GM12878 (cell line): ENCODE measurements at regions not wholly inside any gene's neighbourhood (a gene's known extent, or its start where the extent isn't known, plus 50 kb on each side); places are given as distances from the start of the nearest gene placed in this dataset.

ENCODE experiments used
- ATAC-seq: fragments of 200-7000 bp; cut with Tn5 transposase; 3 replicates; pipeline ENCODE4 v1.9.1; 2020; ENCODE audit warnings: mild to moderate bottlenecking, moderate library complexity
- BruUV-seq: library from RNA; stranded (reverse); fragments of 400-500 nt; replicated peaks from 2 replicates; lab custom pipeline; 2021; lab: Mats Ljungman, UMichigan
- CTCF ChIA-PET: fragments of 300-600 bp; sonication (Branson Sonifier 250); formaldehyde crosslinking; extraction: SDS; loops from one replicate; lab custom pipeline; 2021; ENCODE audit warnings: inconsistent platforms; lab: Yijun Ruan, JAX
- POLR2A ChIA-PET: fragments of 350-600 bp; formaldehyde crosslinking; extraction: SDS; loops from one replicate; lab custom pipeline; 2021; ENCODE audit warnings: inconsistent platforms; lab: Charles Lee
- RAD21 ChIA-PET: fragments of 300-600 bp; sonication (Branson Sonifier 250); formaldehyde crosslinking; loops from one replicate; lab custom pipeline; 2023; ENCODE audit warnings: antibody characterized with exemption; ENCODE audit not compliant: unreplicated experiment; lab: Charles Lee
- SMC1A ChIA-PET: fragments of 300-600 bp; sonication (Branson Sonifier 250); formaldehyde crosslinking; loops from one replicate; lab custom pipeline; 2023; ENCODE audit not compliant: unreplicated experiment, uncharacterized antibody; lab: Charles Lee
- DNase-seq: peaks from one replicate; pipeline ENCODE4 v3.0.0-alpha.2; 2011; ENCODE audit warnings: low read depth, low spot score
- FAIRE-seq: peaks from 3 replicates; lab custom pipeline; 2011; peaks lifted over from hg19 to GRCh38; lab: Jason Lieb, UNC
- H2AFZ ChIP-seq: 2 replicates; pipeline ENCODE4 v1.6.0; 2011; ENCODE audit warnings: low read depth, low read length, control low read depth; ENCODE audit not compliant: control insufficient read depth
- H3K27ac ChIP-seq: 2 replicates; pipeline ENCODE4 v1.5.1; 2011; ENCODE audit warnings: control low read depth; ENCODE audit not compliant: control insufficient read depth, insufficient read depth
- H3K27me3 ChIP-seq, 2 experiments: replicated peaks in 1 of 2; 2 replicates each; pipeline versions ENCODE4 v1.6.0 to v1.6.1; 2011; ENCODE audit warnings: low read length in 1 of 2; ENCODE audit not compliant: control insufficient read depth in 2 of 2, insufficient read depth in 2 of 2
- H3K36me3 ChIP-seq, 2 experiments: 2 replicates each; pipeline ENCODE4 v1.5.1; 2011; ENCODE audit warnings: low read length in 1 of 2; ENCODE audit not compliant: control insufficient read depth in 2 of 2, insufficient read depth in 2 of 2
- H3K4me1 ChIP-seq: 2 replicates; pipeline ENCODE4 v1.6.1; 2011; ENCODE audit warnings: mild to moderate bottlenecking, low read length, moderate library complexity, mixed read lengths; ENCODE audit not compliant: control insufficient read depth, insufficient read depth
- H3K4me2 ChIP-seq: 2 replicates; pipeline ENCODE4 v1.6.0; 2011; ENCODE audit warnings: control low read depth; ENCODE audit not compliant: control insufficient read depth, insufficient read depth
- H3K4me3 ChIP-seq: fragments of 200-600 bp; sonication (generic); 2 replicates; pipeline ENCODE4 v1.5.1; 2016
- H3K79me2 ChIP-seq: 2 replicates; pipeline ENCODE4 v1.6.0; 2011; ENCODE audit warnings: low read length; ENCODE audit not compliant: control insufficient read depth, insufficient read depth
- H3K9ac ChIP-seq: 2 replicates; pipeline ENCODE4 v1.8.0; 2011; ENCODE audit warnings: low read length, control low read depth, mixed read lengths; ENCODE audit not compliant: control insufficient read depth, insufficient read depth
- H3K9me3 ChIP-seq: replicated peaks from 3 replicates; pipeline ENCODE4 v1.5.1; 2011; ENCODE audit warnings: mild to moderate bottlenecking, low read length; ENCODE audit not compliant: control insufficient read depth, insufficient read depth
- H4K20me1 ChIP-seq: 2 replicates; pipeline ENCODE4 v1.6.0; 2011; ENCODE audit not compliant: control insufficient read depth, insufficient read depth
- ATF2 ChIP-seq: IDR thresholded peaks from 2 replicates; pipeline ENCODE4 v1.6.1; 2012; ENCODE audit warnings: low read length, inconsistent platforms
- ATF7 ChIP-seq: fragments of 450-650 bp; IDR thresholded peaks from 2 replicates; pipeline ENCODE4 v1.6.1; 2016; ENCODE audit warnings: low read depth, mild to moderate bottlenecking
- CREM ChIP-seq: IDR thresholded peaks from 2 replicates; pipeline ENCODE4 v1.6.1; 2014; ENCODE audit warnings: antibody characterized with exemption, low read depth
- E2F4 ChIP-seq: IDR thresholded peaks from 2 replicates; pipeline ENCODE4 v1.6.1; 2012; ENCODE audit warnings: low read depth, low read length, improper control_type of control experiment
- EED ChIP-seq: sonication (generic); IDR thresholded peaks from 2 replicates; pipeline ENCODE4 v1.6.1; 2016; ENCODE audit warnings: antibody characterized with exemption, low read depth
- FOXK2 ChIP-seq: fragments of 450-650 bp; IDR thresholded peaks from 2 replicates; pipeline ENCODE4 v1.6.1; 2017; ENCODE audit warnings: mild to moderate bottlenecking, moderate library complexity
- FOXM1 ChIP-seq: IDR thresholded peaks from 2 replicates; pipeline ENCODE4 v1.6.1; 2012; ENCODE audit warnings: low read depth, mild to moderate bottlenecking, inconsistent platforms, low read length, moderate library complexity
- GATAD2B ChIP-seq: fragments of 450-650 bp; conservative IDR thresholded peaks from 2 replicates; pipeline ENCODE4 v1.6.1; 2017; ENCODE audit warnings: low read depth, mild to moderate bottlenecking, moderate library complexity
- HSF1 ChIP-seq: fragments of 150-350 bp; IDR thresholded peaks from 2 replicates; pipeline ENCODE4 v1.6.1; 2014; ENCODE audit warnings: mild to moderate bottlenecking, low read depth, low read length
- IKZF2 ChIP-seq, 2 experiments: fragments of 450-650 bp; IDR thresholded peaks; 2 replicates each; pipeline ENCODE4 v1.6.1; 2017; ENCODE audit warnings: mild to moderate bottlenecking in 2 of 2, moderate library complexity in 2 of 2
- KAT2A ChIP-seq: conservative IDR thresholded peaks from 2 replicates; pipeline ENCODE4 v1.6.1; 2011; ENCODE audit warnings: low read depth, low read length; ENCODE audit not compliant: control insufficient read depth
- NFIC ChIP-seq: IDR thresholded peaks from 2 replicates; pipeline ENCODE4 v1.6.1; 2012; ENCODE audit warnings: low read depth, mild to moderate bottlenecking, inconsistent platforms, low read length, moderate library complexity
- PBX3 ChIP-seq: IDR thresholded peaks from 2 replicates; pipeline ENCODE4 v1.6.1; 2011; ENCODE audit warnings: mild to moderate bottlenecking, low read depth, low read length, moderate library complexity; ENCODE audit not compliant: insufficient replicate concordance
- RAD51 ChIP-seq: fragments of 450-650 bp; IDR thresholded peaks from 2 replicates; pipeline ENCODE4 v1.6.1; 2016; ENCODE audit warnings: moderate library complexity, mild to moderate bottlenecking, inconsistent platforms
- SKIL ChIP-seq: fragments of 450-650 bp; IDR thresholded peaks from 2 replicates; pipeline ENCODE4 v1.6.1; 2017; ENCODE audit warnings: mild to moderate bottlenecking, low read depth, inconsistent platforms; ENCODE audit not compliant: poor library complexity, severe bottlenecking
- SRF ChIP-seq, 2 experiments: IDR thresholded peaks; 2 replicates each; pipeline ENCODE4 v1.6.1; 2011; ENCODE audit warnings: low read depth in 2 of 2, low read length in 2 of 2, mild to moderate bottlenecking in 1 of 2, moderate library complexity in 1 of 2
- TARDBP ChIP-seq: IDR thresholded peaks from 2 replicates; pipeline ENCODE4 v1.6.1; 2016; ENCODE audit warnings: borderline replicate concordance
- WGBS: methylation state at CpG from one replicate; pipeline ENCODE4 v1.1.6; 2016; ENCODE audit warnings: low lambda C conversion rate; ENCODE audit not compliant: insufficient replicate concordance, insufficient coverage; ENCODE audit errors: missing lambda C conversion rate; 5-methylcytosine and 5-hydroxymethylcytosine counted together
- in situ Hi-C: fragments of 300-500 bp; cut with MboI; formaldehyde crosslinking; loops from 9 replicates; pipeline ENCODE4 v1.14.3; 2018; ENCODE audit warnings: mixed read lengths
- intact Hi-C: fragments of 100-400 bp; cut with micrococcal nuclease; formaldehyde crosslinking; loops from one replicate; pipeline ENCODE4 v1.14.2; 2022; ENCODE audit not compliant: unreplicated experiment

GRCh38 chr1:95312181-95312580, 78.2 kb downstream of the RWDD3 start:
- ChIA-PET RAD21 (no interaction called here), CTCF (no interaction called here), SMC1A (no interaction called here), POLR2A (no interaction called here)
- intact Hi-C loops (no loop called here), in situ Hi-C loops (no loop called here)
- no peak overlapping the region for H3K9ac ChIP-seq
- H4K20me1 ChIP-seq: no peaks in the 10 kb centered on the region
- no peak overlapping the region for H3K27ac ChIP-seq
- WGBS: 0% methylated on average over 2 of the region's 2 CpGs
- no TSS peak for BruUV-seq
- FAIRE-seq: no peak
- H3K4me3 ChIP-seq: no peak overlapping the region
- no peaks in the 10 kb centered on the region for H3K36me3 ChIP-seq
- no peak overlapping the region for H2AFZ ChIP-seq
- H3K4me1 ChIP-seq: no peaks in the 10 kb centered on the region
- no peaks in the 10 kb centered on the region for H3K27me3 ChIP-seq
- H3K4me2 ChIP-seq: no peak overlapping the region
- ATAC-seq: no peak
- H3K79me2 ChIP-seq: no peaks in the 10 kb centered on the region
- H3K9me3 ChIP-seq: no peaks in the 10 kb centered on the region
- DNase-seq: no peak
- TF ChIP-seq EED: no peak
- TF ChIP-seq FOXM1: no peak
- no peak for TF ChIP-seq IKZF2 (IDR thresholded peaks at IDR 0.05)
- TF ChIP-seq SKIL: no peak
- no peak for TF ChIP-seq ATF2
- no peak for TF ChIP-seq KAT2A
- TF ChIP-seq NFIC: no peak
- TF ChIP-seq FOXK2: no peak
- no peak for TF ChIP-seq HSF1
- no peak for TF ChIP-seq E2F4
- TF ChIP-seq PBX3: no peak
- no peak for TF ChIP-seq RAD51
- no peak for TF ChIP-seq GATAD2B
- no peak for TF ChIP-seq SRF (IDR thresholded peaks at IDR 0.05; ENCODE audit: low read depth in 2 of 2, low read length in 2 of 2)
- TF ChIP-seq TARDBP: no peak
- no peak for TF ChIP-seq ATF7
- no peak for TF ChIP-seq CREM
